B cell (primary cell): ENCODE measurements at regions not wholly inside any gene's neighbourhood (a gene's known extent, or its start where the extent isn't known, plus 50 kb on each side); places are given as distances from the start of the nearest gene placed in this dataset.

Experiments used
- ATAC-seq: fragments of 200-7000 bp; cut with Tn5 transposase; one replicate; pipeline ENCODE4 v1.10.0; 2021; ENCODE audit warnings: low read depth, mild to moderate bottlenecking, moderate number of reproducible peaks, moderate library complexity
- CTCF ChIA-PET: fragments of 350-600 bp; sonication (Branson Sonifier 250); formaldehyde crosslinking; loops from one replicate; lab custom pipeline; 2021; ENCODE audit warnings: antibody characterized with exemption, inconsistent platforms; lab: Charles Lee
- POLR2A ChIA-PET: fragments of 350-600 bp; sonication (Branson Sonifier 250); formaldehyde crosslinking; loops from one replicate; lab custom pipeline; 2021; ENCODE audit warnings: antibody characterized with exemption; lab: Charles Lee
- DNase-seq: peaks from one replicate; pipeline ENCODE4 v3.0.0; 2013
- H2AFZ ChIP-seq: 2 replicates; pipeline ENCODE4 v1.6.1; 2012; ENCODE audit warnings: mild to moderate bottlenecking, low read depth, low read length; ENCODE audit not compliant: insufficient read depth, poor library complexity, severe bottlenecking
- H3K27ac ChIP-seq, 2 donors: 1 replicate in 1 of 2; 2 replicates in 1 of 2; pipeline ENCODE4 v1.5.1; 2012 to 2013; ENCODE audit warnings: low read length in 2 of 2, mild to moderate bottlenecking in 2 of 2, moderate library complexity in 1 of 2
- H3K27me3 ChIP-seq, 4 experiments: fragments of 200-600 bp in 1 of 4; sonication (generic) in 1 of 4; replicated peaks in 1 of 4; 1 replicate in 2 of 4; 2 replicates in 2 of 4; pipeline versions ENCODE4 v1.6.1 to v1.7.0; 2013 to 2016; ENCODE audit warnings: low read length in 3 of 4, mild to moderate bottlenecking in 2 of 4, mixed read lengths in 1 of 4, moderate library complexity in 1 of 4; ENCODE audit not compliant: insufficient read depth in 4 of 4, control insufficient read depth in 3 of 4; ENCODE audit errors: control extremely low read depth in 1 of 4
- H3K36me3 ChIP-seq, 2 experiments: replicated peaks in 1 of 2; 1 replicate in 1 of 2; 2 replicates in 1 of 2; pipeline versions ENCODE4 v1.6.1 to v1.7.1; 2013; ENCODE audit warnings: low read length in 1 of 2; ENCODE audit not compliant: insufficient read depth in 2 of 2, control insufficient read depth in 1 of 2; ENCODE audit errors: control extremely low read depth in 1 of 2, extremely low read depth in 1 of 2
- H3K4me1 ChIP-seq, 2 donors: fragments of 200-600 bp in 1 of 2; sonication (generic) in 1 of 2; 1 replicate in 1 of 2; 2 replicates in 1 of 2; pipeline versions ENCODE4 v1.5.1 to v1.6.1; 2013 to 2017; ENCODE audit warnings: low read length in 2 of 2; ENCODE audit not compliant: control insufficient read depth in 2 of 2, insufficient read depth in 2 of 2
- H3K4me2 ChIP-seq: replicated peaks from 2 replicates; pipeline ENCODE3; 2012; ENCODE audit warnings: mild to moderate bottlenecking, low read depth, low read length; ENCODE audit not compliant: poor library complexity, severe bottlenecking
- H3K4me3 ChIP-seq, 5 experiments: fragments of 200-600 bp in 1 of 5; sonication (generic) in 1 of 5; 1 replicate in 3 of 5; 2 replicates in 2 of 5; pipeline versions ENCODE4 v1.5.1 to v1.7.0; 2011 to 2016; ENCODE audit warnings: low read length in 4 of 5, mild to moderate bottlenecking in 4 of 5, low read depth in 2 of 5, control low read depth in 1 of 5, moderate library complexity in 1 of 5; ENCODE audit not compliant: insufficient read depth in 1 of 5; ENCODE audit errors: control extremely low read depth in 1 of 5, extremely low read depth in 1 of 5
- H3K79me2 ChIP-seq: fragments of 200-600 bp; sonication (generic); one replicate; pipeline ENCODE4 v1.6.0; 2016; ENCODE audit warnings: low read length; ENCODE audit not compliant: control insufficient read depth, insufficient read depth
- H3K9ac ChIP-seq: fragments of 200-600 bp; sonication (generic); 2 replicates; pipeline ENCODE4 v1.6.1; 2017; ENCODE audit warnings: mild to moderate bottlenecking, low read length, moderate library complexity
- H3K9me3 ChIP-seq, 3 donors: one replicate each; pipeline versions ENCODE4 v1.6.1 to v1.7.1; 2013; ENCODE audit warnings: low read length in 2 of 3; ENCODE audit not compliant: control insufficient read depth in 2 of 3, insufficient read depth in 1 of 3; ENCODE audit errors: control extremely low read depth in 1 of 3
- H4K20me1 ChIP-seq: 2 replicates; pipeline ENCODE4 v1.6.0; 2012; ENCODE audit warnings: mild to moderate bottlenecking, low read length; ENCODE audit not compliant: insufficient read depth, control insufficient read depth, poor library complexity, severe bottlenecking
- H3K27ac Mint-ChIP-seq: one replicate; pipeline ENCODE4 v1.8.0; 2021; ENCODE audit warnings: mixed read lengths
- H3K27me3 Mint-ChIP-seq: one replicate; pipeline ENCODE4 v1.8.0; 2021; ENCODE audit warnings: mixed read lengths
- H3K4me1 Mint-ChIP-seq: one replicate; pipeline ENCODE4 v1.8.0; 2021; ENCODE audit warnings: mixed read lengths
- H3K4me3 Mint-ChIP-seq: one replicate; pipeline ENCODE4 v1.8.0; 2021; ENCODE audit warnings: mixed read lengths
- H3K9me3 Mint-ChIP-seq: one replicate; pipeline ENCODE4 v1.8.0; 2022; ENCODE audit warnings: mixed read lengths; ENCODE audit not compliant: insufficient read depth
- CTCF ChIP-seq: fragments of 200-600 bp; IDR thresholded peaks from one replicate; pipeline ENCODE4 v1.8.0; 2022; ENCODE audit warnings: antibody characterized with exemption, mild to moderate bottlenecking
- EZH2 ChIP-seq: IDR thresholded peaks from 2 replicates; pipeline ENCODE4 v1.6.1; 2012; ENCODE audit warnings: borderline replicate concordance, low read depth, mild to moderate bottlenecking, moderate library complexity, low read length; ENCODE audit not compliant: insufficient read depth, poor library complexity, severe bottlenecking
- WGBS: methylation state at CpG from one replicate; pipeline ENCODE4 v1.1.5; 2013; ENCODE audit warnings: missing lambda C conversion rate; ENCODE audit not compliant: insufficient coverage; 5-methylcytosine and 5-hydroxymethylcytosine counted together
- intact Hi-C: fragments of 100-400 bp; cut with micrococcal nuclease; formaldehyde crosslinking; loops from one replicate; pipeline ENCODE4 v1.10.0; 2022

- POLR2A ChIA-PET = interaction anchor here (0.6 kb wide), 1 partner anchor 324 kb away, joined by 3 read pairs; no protein-coding TSS in a partner anchor
- Histone ChIP-seq H2AFZ (peak overlapping the region; percentile 46), H3K4me2 (peak overlapping the region; percentile 56)
Measured at GRCh38 chr1:244137725-244138124, 86.6 kb downstream of the ZBTB18 start.

GRCh38 chr1:244138399-244138798 lies 87.3 kb downstream of the ZBTB18 start:
- H3K9ac ChIP-seq = no peak overlapping the region
- H3K4me2 ChIP-seq = no peak overlapping the region
- Mint-ChIP-seq H3K9me3 (no peaks in the 10 kb centered on the region), H3K27me3 (peaks cover 53% of the 10 kb centered on the region), H3K27ac (no peak overlapping the region), H3K4me3 (no peak overlapping the region), H3K4me1 (peaks cover 8% of the 10 kb centered on the region)
- CTCF ChIA-PET = no interaction called here
- H4K20me1 ChIP-seq = no peaks in the 10 kb centered on the region
- no peak for DNase-seq
- intact Hi-C loops = no loop called here
- peaks cover 0 to 15% (median 5%) of the 10 kb centered on the region in 4 experiments for H3K27me3 ChIP-seq
- no peak for ATAC-seq
- H3K27ac ChIP-seq = no peak overlapping the region
- H3K4me1 ChIP-seq = peaks cover 5 to 9% of the 10 kb centered on the region in 2 donors
- H3K36me3 ChIP-seq = no peaks in the 10 kb centered on the region
- 100% methylated on average over 2 of the region's 7 CpGs for WGBS
- H3K9me3 ChIP-seq = no peaks in the 10 kb centered on the region
- H3K4me3 ChIP-seq = no peak overlapping the region
- POLR2A ChIA-PET = no interaction called here
- H3K79me2 ChIP-seq = no peaks in the 10 kb centered on the region
- TF ChIP-seq CTCF (no peak), EZH2 (no peak)
- H2AFZ ChIP-seq = no peak overlapping the region

More at GRCh38 chr1:244137725-244138124, 86.6 kb downstream of the ZBTB18 start:
- CTCF ChIA-PET = no interaction called here
- Mint-ChIP-seq H3K27ac (no peak overlapping the region), H3K4me1 (peaks cover 8% of the 10 kb centered on the region), H3K27me3 (peaks cover 57% of the 10 kb centered on the region), H3K9me3 (no peaks in the 10 kb centered on the region), H3K4me3 (peak overlapping the region; percentile 52)
- Histone ChIP-seq H3K9ac (peak overlapping the region; percentile 51), H4K20me1 (no peaks in the 10 kb centered on the region), H3K4me1 (peaks cover 5 to 9% of the 10 kb centered on the region in 2 donors), H3K79me2 (no peaks in the 10 kb centered on the region), H3K36me3 (no peaks in the 10 kb centered on the region), H3K9me3 (no peaks in the 10 kb centered on the region), H3K27ac (no peak overlapping the region), H3K27me3 (peaks cover 0 to 18% (median 5%) of the 10 kb centered on the region in 4 experiments), H3K4me3 (peak overlapping the region in 3 of 5 experiments; percentile 18 to 42 (median 41))
- TF ChIP-seq EZH2 = no peak
- no peak for TF ChIP-seq CTCF
- intact Hi-C loops = no loop called here
- 63% methylated on average over 3 of the region's 6 CpGs for WGBS
- DNase-seq (peak; percentile 12), ATAC-seq (no peak)
